ENCODE measurements at regions not wholly inside any gene's neighbourhood (a gene's known extent, or its start where the extent isn't known, plus 50 kb on each side); places are given as distances from the start of the nearest gene placed in this dataset.

DNA sequence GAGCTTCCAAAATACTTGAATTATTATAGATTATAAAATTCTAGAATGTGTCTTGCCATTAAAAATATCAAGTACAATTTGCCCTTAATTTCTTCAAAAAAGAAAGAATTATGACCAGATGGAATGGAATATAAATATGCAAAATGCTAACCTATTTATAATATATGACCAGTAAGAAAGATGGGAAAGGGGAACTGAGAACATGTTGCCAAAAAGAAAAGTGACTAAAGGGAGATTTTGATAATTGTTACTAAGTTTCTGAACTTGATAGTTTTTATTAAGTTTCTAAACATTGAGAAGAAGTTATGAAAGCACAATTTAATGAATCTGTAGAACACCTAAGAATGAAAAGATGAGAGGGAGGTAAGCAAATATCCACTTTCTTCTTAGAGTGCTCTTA is 188.4 kb upstream of the NR4A3 start:
- no peak for TF ChIP-seq POLR2A (IDR thresholded peaks at IDR 0.05; ENCODE audit: low read depth, low read length)
- TF ChIP-seq TAF1 (IDR thresholded peaks at IDR 0.05; ENCODE audit: borderline replicate concordance, low read depth, low read length) = no peak
